Astrocyte (in vitro differentiated cells and primary cell): ENCODE measurements at regions not wholly inside any gene's neighbourhood (a gene's known extent, or its start where the extent isn't known, plus 50 kb on each side); places are given as distances from the start of the nearest gene placed in this dataset.

ENCODE experiments used
- DNase-seq: peaks from one replicate; pipeline ENCODE4 v3.0.0-alpha.2; 2010; ENCODE audit warnings: low read depth
- FAIRE-seq: peaks from 2 replicates; lab custom pipeline; 2011; peaks lifted over from hg19 to GRCh38; lab: Jason Lieb, UNC
- H2AFZ ChIP-seq: 2 replicates; pipeline ENCODE4 v1.6.0; 2012; ENCODE audit warnings: low read depth, low read length, inconsistent platforms
- H3K27ac ChIP-seq: 2 replicates; pipeline ENCODE4 v1.5.1; 2011; ENCODE audit warnings: low read depth, low read length, inconsistent platforms
- H3K27me3 ChIP-seq: 2 replicates; pipeline ENCODE4 v1.6.0; 2011; ENCODE audit warnings: low read length, inconsistent platforms; ENCODE audit not compliant: insufficient read depth
- H3K36me3 ChIP-seq: 2 replicates; pipeline ENCODE4 v1.5.1; 2011; ENCODE audit warnings: low read length, inconsistent platforms; ENCODE audit not compliant: insufficient read depth
- H3K4me1 ChIP-seq: 2 replicates; pipeline ENCODE4 v1.5.1; 2011; ENCODE audit warnings: low read length, inconsistent platforms; ENCODE audit not compliant: insufficient read depth
- H3K4me2 ChIP-seq: 2 replicates; pipeline ENCODE4 v1.6.0; 2012; ENCODE audit warnings: low read length, inconsistent platforms
- H3K4me3 ChIP-seq: 2 replicates; pipeline ENCODE4 v1.5.1; 2011; ENCODE audit warnings: low read depth, mild to moderate bottlenecking, low read length, inconsistent platforms; ENCODE audit not compliant: insufficient read depth
- H3K79me2 ChIP-seq: 2 replicates; pipeline ENCODE4 v1.6.0; 2012; ENCODE audit warnings: mild to moderate bottlenecking, low read length, inconsistent platforms; ENCODE audit not compliant: insufficient read depth
- H3K9ac ChIP-seq: 2 replicates; pipeline ENCODE4 v1.6.0; 2012; ENCODE audit warnings: mild to moderate bottlenecking, low read length, inconsistent platforms
- H3K9me3 ChIP-seq: 2 replicates; pipeline ENCODE4 v1.5.1; 2012; ENCODE audit warnings: low read depth, mild to moderate bottlenecking, low read length, inconsistent platforms; ENCODE audit not compliant: insufficient read depth
- H4K20me1 ChIP-seq: 2 replicates; pipeline ENCODE4 v1.6.0; 2012; ENCODE audit warnings: low read length, inconsistent platforms; ENCODE audit not compliant: insufficient read depth
- H3K27ac Mint-ChIP-seq: one replicate; pipeline ENCODE4 v1.8.0; 2021; ENCODE audit warnings: mild to moderate bottlenecking, mixed read lengths; ENCODE audit not compliant: unreplicated experiment
- H3K27me3 Mint-ChIP-seq: one replicate; pipeline ENCODE4 v1.8.0; 2021; ENCODE audit warnings: low read depth, mixed read lengths; ENCODE audit not compliant: unreplicated experiment
- H3K36me3 Mint-ChIP-seq: one replicate; pipeline ENCODE4 v1.8.0; 2021; ENCODE audit warnings: low read depth, mixed read lengths; ENCODE audit not compliant: unreplicated experiment
- H3K4me1 Mint-ChIP-seq: one replicate; pipeline ENCODE4 v1.8.0; 2021; ENCODE audit warnings: low read depth, mixed read lengths; ENCODE audit not compliant: unreplicated experiment
- H3K4me3 Mint-ChIP-seq: one replicate; pipeline ENCODE4 v1.8.0; 2021; ENCODE audit warnings: mild to moderate bottlenecking, moderate library complexity, mixed read lengths; ENCODE audit not compliant: unreplicated experiment
- H3K9me3 Mint-ChIP-seq: one replicate; pipeline ENCODE4 v1.8.0; 2021; ENCODE audit warnings: mild to moderate bottlenecking, mixed read lengths; ENCODE audit not compliant: unreplicated experiment
- CTCF ChIP-seq: IDR thresholded peaks from 2 replicates; pipeline ENCODE4 v1.5.1; 2011; ENCODE audit warnings: low read depth, mild to moderate bottlenecking, inconsistent platforms, low read length, moderate library complexity; ENCODE audit not compliant: insufficient read depth
- EZH2 ChIP-seq: IDR thresholded peaks from 2 replicates; pipeline ENCODE4 v1.6.1; 2012; ENCODE audit warnings: mild to moderate bottlenecking, low read length, inconsistent platforms; ENCODE audit not compliant: insufficient read depth

DNA sequence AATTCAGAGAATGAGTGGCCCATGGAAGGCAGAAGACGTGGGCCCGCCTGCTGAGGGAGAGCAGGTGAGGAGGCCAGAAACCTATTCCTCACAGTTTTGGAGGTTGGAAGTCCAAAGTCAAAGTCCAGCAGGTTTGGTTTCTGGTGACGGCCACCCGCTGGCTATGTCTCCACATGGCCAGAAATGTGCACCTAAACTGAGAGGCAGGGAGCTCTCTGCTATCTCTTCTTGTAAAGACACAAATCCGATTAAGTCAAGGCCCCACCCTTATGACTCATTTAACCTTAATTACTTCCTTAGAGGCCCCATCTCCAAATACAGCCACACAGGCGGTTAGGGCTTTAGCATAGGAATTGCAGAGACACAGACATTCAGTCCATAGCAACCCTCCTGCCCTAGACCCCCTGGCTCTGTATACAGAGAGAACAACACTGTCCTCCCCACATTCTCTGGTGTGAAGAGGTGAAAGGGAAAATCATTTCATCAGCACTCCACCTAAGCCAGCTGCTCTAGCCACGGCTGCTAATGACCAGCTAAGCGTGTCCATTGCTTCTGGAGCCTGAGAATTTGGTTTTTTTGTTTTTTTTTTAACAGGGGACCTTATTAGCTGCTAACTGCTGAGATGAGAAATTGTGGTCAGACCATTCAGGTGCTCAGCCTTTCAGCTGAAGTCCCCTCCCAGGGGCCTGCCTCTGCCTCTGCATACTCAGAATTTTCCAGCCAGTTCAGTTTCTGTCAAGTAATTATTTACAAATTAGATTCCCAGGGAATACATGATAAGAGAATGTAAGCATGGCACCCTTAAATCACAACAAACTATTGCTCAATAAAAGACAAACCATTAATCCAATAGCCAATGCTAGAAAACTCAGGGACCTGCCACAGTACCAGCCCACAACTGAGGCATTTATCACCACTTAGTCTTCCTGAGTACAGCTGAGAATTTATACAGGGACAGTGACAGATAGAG, 368.7 kb upstream of the ID2 start:
- TF ChIP-seq EZH2 (no peak), CTCF (no peak)
- no peaks in the 10 kb centered on the region for H4K20me1 ChIP-seq
- H3K4me1 Mint-ChIP-seq = peaks cover 2% of the 10 kb centered on the region

DNA sequence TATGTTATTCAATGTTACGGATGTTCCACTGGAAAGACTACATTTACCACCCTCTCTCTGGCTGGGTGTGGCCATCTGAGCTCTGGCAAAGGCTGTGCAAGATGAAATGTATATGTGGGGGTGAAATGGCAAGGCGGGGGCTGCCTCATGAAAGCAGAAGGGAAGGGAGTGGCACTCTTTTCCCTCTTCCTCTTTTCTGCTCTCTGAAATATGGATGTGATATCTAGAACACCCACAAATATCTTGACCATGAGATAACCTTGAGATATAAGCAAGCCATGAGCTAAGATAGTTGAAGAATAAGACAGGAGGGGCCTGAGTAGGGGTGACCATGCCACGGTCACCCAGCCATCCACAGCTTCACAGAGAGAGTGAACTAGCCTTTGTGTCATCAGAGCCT, 367.8 kb upstream of the ID2 start:
- FAIRE-seq = no peak

More for the DNA sequence above, 368.7 kb upstream of the ID2 start:
- no peak overlapping the region for H3K4me3 ChIP-seq
- no peaks in the 10 kb centered on the region for H3K9me3 Mint-ChIP-seq
- no peak overlapping the region for H2AFZ ChIP-seq
- no peaks in the 10 kb centered on the region for H3K36me3 Mint-ChIP-seq
- no peaks in the 10 kb centered on the region for H3K27me3 ChIP-seq
- no peak overlapping the region for H3K27ac Mint-ChIP-seq
- FAIRE-seq = no peak
- H3K9me3 ChIP-seq = no peaks in the 10 kb centered on the region
- H3K36me3 ChIP-seq = no peaks in the 10 kb centered on the region
- H3K27me3 Mint-ChIP-seq = peaks cover 24% of the 10 kb centered on the region
- H3K9ac ChIP-seq = no peak overlapping the region
- H3K79me2 ChIP-seq = no peaks in the 10 kb centered on the region
- H3K4me1 ChIP-seq = no peaks in the 10 kb centered on the region
- no peak overlapping the region for H3K4me3 Mint-ChIP-seq
- no peak overlapping the region for H3K4me2 ChIP-seq
- no peak overlapping the region for H3K27ac ChIP-seq
- DNase-seq = peak; percentile 23

More for the DNA sequence above, 367.8 kb upstream of the ID2 start:
- no peaks in the 10 kb centered on the region for H3K9me3 Mint-ChIP-seq
- Histone ChIP-seq H3K36me3 (no peaks in the 10 kb centered on the region), H4K20me1 (no peaks in the 10 kb centered on the region), H2AFZ (no peak overlapping the region), H3K4me1 (no peaks in the 10 kb centered on the region), H3K27ac (no peak overlapping the region), H3K27me3 (no peaks in the 10 kb centered on the region), H3K4me2 (no peak overlapping the region), H3K4me3 (no peak overlapping the region), H3K9me3 (no peaks in the 10 kb centered on the region), H3K9ac (no peak overlapping the region), H3K79me2 (no peaks in the 10 kb centered on the region)
- no peaks in the 10 kb centered on the region for H3K36me3 Mint-ChIP-seq
- no peak overlapping the region for H3K4me3 Mint-ChIP-seq
- peaks cover 20% of the 10 kb centered on the region for H3K27me3 Mint-ChIP-seq
- peaks cover 2% of the 10 kb centered on the region for H3K4me1 Mint-ChIP-seq
- no peak overlapping the region for H3K27ac Mint-ChIP-seq
- no peak for DNase-seq
- TF ChIP-seq CTCF (no peak), EZH2 (no peak)
